ENCODE measurements at regions not wholly inside any gene's neighbourhood (a gene's known extent, or its start where the extent isn't known, plus 50 kb on each side); places are given as distances from the start of the nearest gene placed in this dataset.

DNA sequence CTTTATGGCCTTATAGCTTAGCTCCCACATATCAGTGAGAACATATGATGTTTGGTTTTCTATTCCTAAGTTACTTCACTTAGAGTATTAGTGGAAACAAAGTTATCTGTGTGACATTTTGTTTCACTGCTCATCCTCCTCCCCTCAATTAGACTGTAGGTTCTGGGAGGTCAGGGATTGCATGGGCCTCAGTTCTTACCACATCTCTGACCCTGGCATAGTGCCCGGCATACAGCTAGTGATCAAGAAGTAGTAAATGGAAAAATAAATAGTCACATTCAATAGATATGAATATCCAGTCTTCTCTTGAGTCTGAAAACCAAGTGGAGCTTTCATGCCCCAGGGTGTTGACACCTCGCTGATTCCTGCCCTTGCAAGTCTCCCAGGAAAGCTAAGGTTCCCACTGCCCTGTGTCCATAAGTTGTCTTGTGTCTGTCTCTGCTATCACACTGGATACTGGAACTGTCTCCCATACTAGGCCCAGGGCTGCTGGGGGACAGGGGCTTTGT is 249.5 kb upstream of the TSHZ3 start:
- DNase-seq (ENCODE audit: low spot score) = no peak

DNA sequence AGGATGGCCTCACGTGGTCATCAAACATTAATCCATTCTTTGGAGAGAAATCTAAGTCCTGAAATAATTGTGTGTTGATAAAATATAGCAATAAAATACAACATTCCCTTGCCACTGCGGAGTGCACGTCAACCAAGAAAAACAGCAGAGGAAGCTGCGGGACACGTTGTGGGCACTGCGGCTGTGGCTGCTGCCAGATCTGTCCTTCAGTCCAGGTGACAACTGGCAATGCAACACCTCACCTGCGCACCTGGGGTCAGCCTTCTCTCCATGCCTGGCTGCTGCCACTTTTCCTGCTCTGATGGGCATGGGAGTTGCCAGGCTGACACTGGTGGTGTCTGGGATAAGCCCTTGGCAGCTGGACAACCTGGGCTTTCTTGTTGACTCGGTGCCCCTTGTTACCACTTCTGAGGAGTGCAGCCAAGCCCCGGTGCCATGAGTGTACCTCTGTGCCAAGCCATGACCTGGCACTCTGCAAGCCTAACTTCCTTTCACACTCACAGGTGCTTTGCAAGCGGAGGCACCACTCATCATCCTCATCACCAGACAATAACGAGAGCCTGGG is 251.6 kb upstream of the TSHZ3 start:
- DNase-seq (ENCODE audit: low spot score) = no peak

DNA sequence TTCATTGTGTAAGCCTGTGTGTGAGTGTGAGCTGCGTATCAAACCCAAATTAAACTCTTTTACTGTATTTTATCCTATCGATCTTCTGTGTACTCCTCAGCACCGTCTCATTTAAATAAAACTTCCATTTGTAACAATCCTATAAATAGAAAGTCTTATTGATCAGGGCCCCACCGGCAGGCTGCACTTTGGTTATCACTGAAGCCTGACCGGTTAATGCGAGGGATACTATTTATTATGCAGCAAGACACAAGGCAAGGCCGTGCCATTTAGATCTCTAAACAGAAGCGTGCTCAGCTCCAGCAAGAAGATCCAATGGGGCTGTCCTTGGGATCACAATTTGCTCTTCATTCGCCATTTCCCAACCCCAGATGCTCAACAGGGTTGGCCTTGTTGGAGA is 252.6 kb upstream of the TSHZ3 start:
- DNase-seq (ENCODE audit: low spot score) = no peak

DNA sequence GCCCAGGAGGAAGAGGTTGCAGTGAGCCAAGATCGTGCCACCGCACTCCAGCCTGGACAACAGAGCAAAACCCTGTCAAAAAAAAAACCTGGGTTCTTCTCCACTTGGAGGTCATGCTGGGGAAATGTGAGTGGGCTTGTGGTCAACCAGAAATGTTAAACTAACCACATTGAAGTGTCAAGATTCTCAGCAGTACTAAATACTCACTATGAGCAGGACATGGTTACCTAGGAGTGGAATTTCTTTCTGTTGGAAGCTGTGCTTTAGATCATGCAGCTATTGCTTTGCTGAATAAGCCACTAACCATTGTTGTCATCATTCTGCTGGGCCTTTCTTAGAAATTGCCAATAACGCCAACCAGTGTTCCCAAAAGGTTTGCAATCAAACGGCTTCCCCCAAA is 253.3 kb upstream of the TSHZ3 start:
- no peak for DNase-seq (ENCODE audit: low spot score)

DNA sequence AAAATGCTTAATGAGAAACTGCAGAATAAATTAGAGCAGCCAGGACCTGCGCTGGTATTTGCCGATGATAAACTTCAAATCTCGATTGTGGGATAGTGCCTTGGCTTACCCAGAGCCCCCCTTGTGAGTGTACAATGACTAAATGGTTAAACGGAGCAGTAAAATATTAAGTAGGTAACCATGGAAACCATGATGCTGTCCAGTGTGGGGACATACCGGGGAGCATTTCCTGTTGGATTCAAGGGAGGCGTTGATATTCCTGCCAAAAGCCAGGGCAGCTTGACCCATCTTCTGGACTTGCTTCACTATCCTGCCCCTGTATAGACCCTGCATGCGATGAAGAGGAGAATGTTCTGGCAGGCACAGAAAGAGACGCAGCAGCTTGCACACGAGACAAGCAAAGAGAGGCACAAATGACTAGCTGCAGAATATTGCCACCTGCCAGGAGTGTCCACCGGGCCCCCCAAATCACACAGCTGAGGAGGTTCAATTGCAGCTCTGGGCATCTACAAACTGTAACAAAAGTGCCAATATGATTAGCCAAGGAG is 255.3 kb upstream of the TSHZ3 start:
- DNase-seq (ENCODE audit: low spot score) = no peak

DNA sequence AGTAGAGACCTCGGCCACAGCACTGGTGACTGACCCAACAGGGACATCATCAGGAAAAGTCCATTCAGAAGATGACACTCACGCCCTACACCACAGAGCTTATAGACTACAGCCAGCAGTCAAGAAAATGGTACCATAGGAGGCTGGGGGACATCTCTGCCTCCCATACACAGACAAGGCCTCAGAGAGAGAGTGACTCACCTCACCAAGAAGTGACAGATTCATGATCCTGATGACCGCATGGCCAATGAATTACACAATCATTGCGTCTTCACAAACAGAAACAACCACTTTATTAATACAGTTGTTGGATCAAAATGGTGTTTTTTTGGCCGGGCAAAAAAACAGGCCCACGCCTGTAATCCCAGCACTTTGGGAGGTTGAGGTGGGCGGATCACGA is 260.8 kb upstream of the TSHZ3 start:
- DNase-seq (ENCODE audit: low spot score) = no peak

DNA sequence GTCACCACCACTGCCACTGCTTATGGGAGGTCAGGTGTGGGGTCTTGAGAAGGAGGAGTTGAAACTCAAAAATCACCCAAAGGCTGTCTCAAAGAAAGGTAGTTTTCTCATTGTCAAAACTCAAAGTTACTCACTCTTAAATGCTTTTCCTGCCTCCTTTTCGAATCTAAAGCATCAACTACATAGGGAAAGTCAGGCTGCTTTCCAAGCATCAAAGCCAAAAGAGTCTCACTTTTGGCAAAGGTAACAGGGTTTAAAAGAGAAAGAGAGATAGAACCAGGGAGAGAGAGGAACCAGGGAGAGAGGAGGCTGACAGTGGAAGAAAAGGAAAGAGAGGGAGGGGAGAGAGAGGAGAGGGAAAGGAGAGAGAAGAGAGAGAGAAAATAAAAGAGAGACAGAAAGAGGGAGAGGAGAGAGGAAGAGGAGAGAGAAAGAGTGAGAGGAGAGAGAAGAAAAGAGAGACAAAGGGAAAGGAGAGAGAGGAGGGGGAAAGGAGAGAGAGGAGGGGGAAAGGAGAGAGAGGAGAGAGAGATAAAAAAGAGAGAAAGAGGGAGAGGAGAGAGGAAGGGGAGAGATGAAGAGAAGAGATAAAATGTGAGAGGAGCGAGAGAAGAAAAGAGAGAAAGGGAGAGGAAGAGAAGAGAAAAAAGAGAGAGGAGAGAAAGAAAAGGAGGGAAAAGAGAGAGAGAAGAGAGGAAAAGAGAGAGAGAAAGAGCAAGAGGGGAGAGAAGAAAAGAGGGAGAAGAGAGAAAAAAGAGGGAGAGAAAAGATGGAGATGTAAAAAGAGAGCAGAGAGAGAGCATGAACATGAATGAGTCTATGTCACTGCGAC is 262.0 kb upstream of the TSHZ3 start:
- DNase-seq (ENCODE audit: low spot score) = no peak

DNA sequence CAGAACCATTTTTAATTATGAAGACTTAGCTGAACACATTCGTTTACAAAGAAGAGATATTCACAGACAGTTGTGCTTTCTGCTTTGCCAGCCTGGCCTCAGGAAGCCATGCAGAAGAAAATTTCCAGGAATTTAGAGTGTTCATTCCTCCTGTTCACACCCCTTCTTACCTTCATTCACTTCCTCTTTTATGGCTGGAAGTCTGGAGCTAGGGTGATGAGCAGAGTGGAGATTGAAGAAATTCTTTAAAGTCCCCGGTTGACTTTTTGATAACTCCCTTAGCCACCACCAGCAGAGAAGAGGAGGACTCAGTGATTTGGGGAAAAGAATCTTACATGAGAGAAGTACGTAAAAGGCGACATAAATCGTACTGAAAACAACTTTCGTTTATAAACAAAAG is 263.6 kb upstream of the TSHZ3 start:
- no peak for DNase-seq (ENCODE audit: low spot score)

DNA sequence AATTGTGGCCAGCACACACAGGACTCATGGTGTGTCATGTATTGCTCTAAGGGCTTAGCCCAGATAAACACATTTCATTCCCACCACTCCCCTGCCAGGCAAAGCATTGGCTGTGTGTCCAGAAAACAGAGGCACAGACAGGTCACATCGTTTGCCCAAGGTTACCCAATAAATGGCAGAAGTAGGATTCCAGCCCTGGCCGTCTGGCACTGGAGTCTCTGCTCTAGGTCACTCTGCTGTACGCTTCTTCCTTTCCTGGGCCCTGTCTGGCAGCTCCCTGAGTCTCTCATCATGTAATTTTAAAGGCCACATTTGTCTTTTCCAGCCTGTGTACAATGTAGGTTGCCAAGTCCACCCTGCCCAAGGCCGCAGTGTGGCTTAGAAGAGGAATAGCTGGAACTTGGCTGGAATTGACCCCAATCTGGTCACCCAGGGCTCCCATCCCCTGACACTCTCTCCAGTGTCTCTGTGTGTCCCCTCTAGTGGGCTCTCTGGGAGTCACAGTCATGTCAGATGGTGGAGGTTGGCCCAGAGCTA is 264.5 kb upstream of the TSHZ3 start:
- DNase-seq (ENCODE audit: low spot score) = no peak

DNA sequence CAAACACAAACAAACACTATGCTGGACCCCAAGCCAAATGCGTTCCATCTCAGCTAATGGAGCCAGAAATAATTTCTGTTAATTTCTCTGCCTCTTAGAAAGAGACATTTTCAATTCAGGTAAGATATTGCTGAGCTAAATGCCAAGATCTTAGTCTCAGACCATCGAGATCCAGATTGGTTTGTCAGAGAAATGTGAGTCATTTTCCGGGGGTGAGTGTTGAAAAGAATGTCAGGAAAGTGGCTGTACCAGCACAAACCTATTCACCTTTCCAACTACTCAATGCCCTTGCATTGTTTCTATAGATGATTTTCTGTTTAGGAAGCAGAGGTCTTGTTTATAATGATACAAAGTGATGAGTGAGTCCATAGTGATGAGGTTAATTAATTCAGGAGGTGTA is 266.8 kb upstream of the TSHZ3 start:
- no peak for DNase-seq (ENCODE audit: low spot score)

DNA sequence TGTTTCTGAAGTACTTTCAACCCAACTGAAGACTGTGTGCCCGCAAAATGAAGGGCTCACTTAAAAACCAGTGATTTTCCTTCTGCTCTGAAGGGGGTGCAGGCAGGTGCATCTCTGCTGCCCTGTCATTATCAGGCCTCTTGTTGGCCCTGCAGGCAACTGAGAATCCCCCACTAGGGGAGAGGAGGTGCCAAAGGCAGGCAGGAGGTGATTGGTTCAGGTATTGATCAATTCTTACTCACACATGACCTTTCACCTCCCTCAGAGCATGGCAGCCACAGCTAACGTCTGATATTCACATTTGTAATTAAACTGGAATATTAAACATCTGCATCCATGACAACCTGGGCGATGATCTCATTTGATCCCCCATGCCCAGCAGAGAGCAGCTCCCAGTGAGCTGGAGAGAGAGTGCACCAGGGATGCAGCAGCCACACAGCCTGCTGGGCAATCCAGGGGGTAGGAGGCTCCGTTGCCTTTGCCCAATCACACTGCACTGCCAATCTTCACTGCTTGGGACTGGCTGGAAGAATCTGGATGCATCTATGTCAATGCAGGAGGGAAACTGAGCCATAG is 267.9 kb upstream of the TSHZ3 start:
- no peak for DNase-seq (ENCODE audit: low spot score)

DNA sequence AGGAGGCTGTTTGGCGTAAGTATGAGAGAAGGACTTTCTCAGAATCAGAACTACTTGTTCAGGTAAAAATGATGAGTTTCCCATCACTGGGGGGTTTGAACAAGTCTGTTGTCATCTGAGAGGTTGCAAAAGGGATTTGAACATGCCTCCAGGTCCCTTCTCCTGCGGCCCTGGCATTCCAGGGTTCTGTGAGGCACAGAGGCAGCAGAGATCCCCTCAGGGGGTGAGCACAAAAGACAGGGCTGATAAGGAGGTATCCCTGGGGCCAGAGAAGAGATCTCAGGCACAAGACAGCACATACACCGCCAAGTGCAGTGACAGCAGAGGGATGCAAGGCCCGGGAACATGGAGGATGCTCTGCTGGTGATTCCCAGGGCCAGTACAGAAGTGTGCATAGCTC is 275.8 kb upstream of the TSHZ3 start:
- DNase-seq (ENCODE audit: low spot score) = no peak

DNA sequence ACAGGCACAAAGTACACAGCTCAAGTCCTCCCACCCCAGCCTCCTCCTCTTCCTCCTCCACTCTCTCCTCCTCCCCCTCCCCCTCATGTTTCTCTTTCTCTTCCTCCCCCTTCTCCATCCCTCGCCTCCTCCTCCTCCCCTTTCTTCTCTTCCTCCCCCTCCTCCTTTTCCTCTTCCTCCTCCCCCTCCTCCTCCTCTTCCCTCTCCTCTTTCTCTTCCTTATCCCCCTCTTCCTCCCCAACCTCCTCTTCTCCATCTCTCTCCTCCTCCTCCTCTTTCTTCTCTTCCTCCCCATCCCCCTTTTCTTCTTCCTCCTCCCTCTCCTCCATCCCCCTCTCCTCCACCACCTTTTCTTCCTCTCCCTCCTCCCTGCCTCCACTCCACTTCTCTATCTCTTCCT is 276.3 kb upstream of the TSHZ3 start:
- DNase-seq (ENCODE audit: low spot score) = no peak

DNA sequence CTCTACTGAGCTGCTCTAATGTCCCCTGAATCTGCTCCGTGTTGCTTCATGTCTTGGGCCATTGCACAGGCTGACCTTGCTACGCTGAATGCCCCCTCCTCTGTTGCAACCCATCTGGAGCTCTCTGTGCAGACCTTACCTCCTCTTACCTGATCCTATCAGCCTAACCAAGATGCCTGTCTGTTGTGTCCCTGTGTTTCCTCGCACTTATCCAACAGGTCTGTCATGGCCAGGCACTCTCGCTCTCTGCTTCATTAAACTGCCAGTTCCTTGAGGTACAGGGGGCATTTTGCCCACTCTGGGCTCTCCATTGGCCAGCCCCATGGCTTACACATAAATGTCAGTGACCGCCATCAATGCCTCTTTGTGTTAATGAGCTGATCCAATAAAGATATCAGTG is 277.7 kb upstream of the TSHZ3 start:
- no peak for DNase-seq (ENCODE audit: low spot score)

DNA sequence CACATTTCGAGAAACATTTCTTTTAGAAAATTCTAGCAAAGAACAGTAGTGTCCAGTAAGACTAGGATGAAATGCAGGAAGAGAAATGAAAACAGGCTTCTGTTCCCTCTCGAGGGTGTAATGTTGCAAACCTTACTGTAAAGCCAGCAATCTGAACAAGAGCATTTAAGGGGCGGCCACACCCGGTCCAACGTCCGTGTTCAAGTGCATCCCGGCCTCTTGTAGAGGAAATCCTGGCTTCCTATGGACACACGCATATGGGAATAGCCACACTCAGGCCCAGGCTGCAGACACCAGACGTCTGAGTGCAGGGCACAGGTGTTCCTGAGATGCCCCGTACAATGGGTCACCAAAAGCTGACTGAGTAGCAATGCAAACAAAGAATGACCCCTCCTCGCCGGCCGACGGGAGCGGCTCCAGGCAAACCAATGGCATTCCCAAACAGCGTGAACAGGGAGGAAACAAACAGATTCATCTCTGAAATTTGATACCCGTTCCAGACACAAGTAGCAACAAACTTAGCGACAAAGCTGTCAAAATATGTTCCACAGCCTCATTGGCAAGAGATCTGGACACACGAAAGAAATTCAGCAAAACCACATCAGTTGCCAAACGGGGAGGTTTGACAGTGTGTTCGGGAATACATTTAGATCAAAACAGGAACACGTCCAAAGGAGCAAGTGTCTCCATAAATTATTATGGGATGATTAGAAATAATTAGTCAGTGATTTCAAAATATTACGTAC is 278.6 kb upstream of the TSHZ3 start:
- DNase-seq (ENCODE audit: low spot score) = no peak

DNA sequence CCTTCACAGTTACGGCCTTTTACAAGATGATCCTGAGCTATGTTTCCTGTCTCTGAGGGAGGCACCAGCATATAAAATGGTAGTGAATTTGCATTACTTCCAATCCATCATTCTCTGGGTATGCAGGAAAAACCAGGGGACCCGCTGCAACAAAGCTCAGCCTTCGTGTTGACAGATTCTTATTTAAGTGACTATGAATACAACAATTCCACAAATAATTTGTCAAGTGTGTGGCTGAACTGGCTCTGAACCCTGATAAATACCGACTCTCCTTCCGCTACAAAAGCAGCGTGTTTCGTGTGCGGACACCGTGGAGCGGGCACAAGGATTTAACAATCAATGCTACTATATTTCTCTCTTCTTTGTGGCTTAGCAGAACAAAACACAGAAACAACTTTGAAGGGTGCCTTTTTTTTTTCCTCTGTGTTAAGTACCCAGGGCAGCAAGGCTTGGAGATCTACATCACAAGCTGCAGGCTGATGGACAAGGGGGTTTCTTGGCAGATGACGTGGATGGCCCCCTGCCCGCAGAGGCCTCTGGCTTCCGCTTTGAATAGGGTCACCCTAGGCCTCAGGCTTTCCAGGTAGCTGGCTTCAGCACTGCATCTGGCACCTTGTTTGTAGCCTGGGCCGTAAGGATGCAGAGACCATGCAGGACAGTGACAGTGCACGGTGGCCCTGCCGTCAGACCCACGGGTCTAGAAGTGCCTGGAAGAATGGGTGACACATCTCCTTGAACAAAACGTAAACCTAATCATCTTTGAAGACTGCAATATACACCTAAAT is 280.5 kb upstream of the TSHZ3 start:
- no peak for DNase-seq (ENCODE audit: low spot score)

DNA sequence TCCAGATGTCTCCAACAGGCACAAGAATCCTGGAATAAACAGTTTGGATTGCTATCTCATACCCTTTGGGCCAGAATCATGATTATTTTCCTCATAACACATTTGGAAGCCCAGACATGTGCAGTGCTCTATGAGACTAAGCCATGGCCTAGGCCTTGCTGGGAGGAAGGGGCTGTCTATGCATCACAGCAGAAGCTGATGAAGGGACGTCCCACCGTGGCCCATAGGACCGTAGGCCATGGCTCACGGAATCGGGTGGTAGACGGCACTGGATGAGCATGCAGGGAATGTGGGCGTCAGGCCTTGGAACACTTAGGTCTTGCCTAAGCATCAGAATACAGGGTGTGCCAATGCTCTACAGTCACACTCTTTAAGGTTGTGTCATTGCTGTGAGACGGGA is 283.8 kb upstream of the TSHZ3 start:
- no peak for DNase-seq (ENCODE audit: low spot score)

DNA sequence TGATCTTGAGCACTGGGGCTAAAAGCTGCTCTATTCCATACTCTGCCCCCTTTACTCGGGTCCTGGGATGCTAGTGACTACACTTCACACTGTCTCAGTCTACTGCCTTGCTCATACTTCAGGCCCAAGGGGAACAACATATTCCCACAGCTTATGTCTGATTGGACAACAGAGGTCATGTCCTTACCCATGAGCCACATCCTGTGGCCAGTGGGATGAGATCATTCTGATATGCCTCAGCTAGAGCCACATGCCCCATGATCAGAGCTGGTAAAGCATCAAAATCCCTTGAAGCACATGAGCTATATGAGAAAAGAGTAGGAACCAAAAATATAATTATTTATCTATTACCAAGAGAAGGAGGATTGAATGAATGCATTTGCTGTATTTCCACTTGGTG is 290.1 kb upstream of the TSHZ3 start:
- DNase-seq (ENCODE audit: low spot score) = no peak

DNA sequence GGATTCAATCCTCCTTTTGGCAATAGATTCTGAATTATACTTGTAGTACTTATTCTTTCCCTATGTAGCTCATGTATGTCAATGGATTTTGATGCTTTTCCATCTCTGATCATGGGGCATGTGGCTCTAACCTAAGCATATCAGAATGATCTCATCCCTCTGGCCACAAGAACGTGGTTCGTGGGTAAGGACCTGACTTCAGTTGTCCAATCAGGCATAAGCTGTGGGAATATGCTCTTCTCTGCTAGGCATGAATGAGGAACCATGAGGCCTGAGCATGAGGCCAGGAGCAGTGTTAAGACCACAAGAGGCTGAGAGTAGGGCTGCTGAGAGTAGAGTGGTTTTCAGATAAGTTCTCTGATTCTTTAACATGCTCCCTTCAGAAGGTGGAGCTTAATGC is 292.4 kb upstream of the TSHZ3 start:
- DNase-seq (ENCODE audit: low spot score) = no peak

DNA sequence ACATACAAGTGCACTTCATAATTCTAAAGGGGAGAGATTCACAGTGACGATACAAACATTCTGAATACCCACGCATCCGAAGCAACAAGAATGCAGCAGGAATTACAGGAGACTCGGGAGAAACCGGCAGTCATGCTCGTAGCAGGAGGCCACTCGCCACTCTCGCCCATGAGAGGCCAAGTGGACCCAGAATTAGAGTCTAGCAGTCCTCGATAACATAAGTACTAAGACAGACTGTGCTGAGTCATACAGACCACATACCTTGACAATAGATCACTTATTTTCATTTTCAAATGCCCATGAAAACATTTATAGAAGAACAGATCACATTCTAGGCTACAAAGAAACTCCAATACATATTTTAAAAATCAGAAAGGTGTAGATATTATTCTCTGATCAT is 299.1 kb upstream of the TSHZ3 start:
- DNase-seq (ENCODE audit: low spot score) = no peak

DNA sequence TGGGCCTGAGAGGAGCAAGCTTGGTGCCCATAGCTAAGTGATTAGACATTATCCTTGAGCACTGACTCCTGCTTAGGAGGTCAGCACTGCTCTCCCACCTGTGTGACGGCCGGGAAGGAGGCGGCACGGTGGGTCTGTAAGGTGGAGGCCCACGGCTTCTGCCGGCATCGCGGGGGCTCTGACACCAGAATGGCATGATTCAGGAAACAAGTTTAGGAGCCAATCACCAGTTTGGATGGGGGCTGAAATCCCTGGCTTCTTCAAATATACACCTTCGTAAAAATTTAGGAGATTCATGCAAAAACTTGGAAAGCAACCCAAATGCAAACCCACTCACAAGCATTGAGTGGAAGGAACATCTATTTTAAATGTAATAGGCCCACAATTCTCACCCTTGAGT is 307.3 kb upstream of the TSHZ3 start:
- DNase-seq (ENCODE audit: low spot score) = no peak
